Mesenchymal stem cell (in vitro differentiated cells and primary cell): ENCODE measurements at regions not wholly inside any gene's neighbourhood (a gene's known extent, or its start where the extent isn't known, plus 50 kb on each side); places are given as distances from the start of the nearest gene placed in this dataset.

Experiments used
- DNase-seq: peaks from one replicate; pipeline ENCODE4 v3.0.0-alpha.2; 2013
- H2AFZ ChIP-seq: one replicate; pipeline ENCODE4 v1.6.1; 2013; ENCODE audit warnings: low read depth, mild to moderate bottlenecking, control low read depth, inconsistent platforms, low read length, moderate library complexity
- H2AK5ac ChIP-seq: 2 replicates; pipeline ENCODE4 v1.6.1; 2013; ENCODE audit warnings: low read length, moderate library complexity, mild to moderate bottlenecking, inconsistent platforms; ENCODE audit not compliant: severe bottlenecking
- H2BK120ac ChIP-seq: one replicate; pipeline ENCODE4 v1.6.1; 2013; ENCODE audit warnings: low read depth, mild to moderate bottlenecking, inconsistent platforms, low read length, moderate library complexity
- H2BK12ac ChIP-seq, 2 experiments: one replicate each; pipeline ENCODE4 v1.6.1; 2013; ENCODE audit warnings: inconsistent platforms in 2 of 2, low read length in 2 of 2, mild to moderate bottlenecking in 2 of 2, moderate library complexity in 2 of 2, control low read depth in 1 of 2
- H2BK15ac ChIP-seq: one replicate; pipeline ENCODE4 v1.6.1; 2013; ENCODE audit warnings: mild to moderate bottlenecking, low read depth, inconsistent platforms; ENCODE audit not compliant: poor library complexity, severe bottlenecking
- H2BK5ac ChIP-seq: 2 replicates; pipeline ENCODE4 v1.6.1; 2013; ENCODE audit warnings: low read depth, mild to moderate bottlenecking, low read length, control low read depth, inconsistent platforms; ENCODE audit not compliant: poor library complexity, severe bottlenecking
- H3K14ac ChIP-seq, 2 experiments: one replicate each; pipeline ENCODE4 v1.6.1; 2013; ENCODE audit warnings: inconsistent platforms in 2 of 2, low read length in 2 of 2, control low read depth in 1 of 2, mild to moderate bottlenecking in 1 of 2, moderate library complexity in 1 of 2
- H3K18ac ChIP-seq, 2 experiments: one replicate each; pipeline ENCODE4 v1.6.1; 2013; ENCODE audit warnings: inconsistent platforms in 2 of 2, low read length in 2 of 2, control low read depth in 1 of 2, low read depth in 1 of 2, mild to moderate bottlenecking in 1 of 2
- H3K23ac ChIP-seq, 2 experiments: one replicate each; pipeline ENCODE4 v1.6.1; 2013; ENCODE audit warnings: inconsistent platforms in 2 of 2, low read length in 2 of 2, mild to moderate bottlenecking in 2 of 2, moderate library complexity in 2 of 2, control low read depth in 1 of 2
- H3K27ac ChIP-seq: 2 replicates; pipeline ENCODE4 v1.5.1; 2013; ENCODE audit warnings: mild to moderate bottlenecking, moderate library complexity, low read length, control low read depth, inconsistent platforms; ENCODE audit not compliant: poor library complexity, severe bottlenecking
- H3K27me3 ChIP-seq, 2 experiments: 2 replicates each; pipeline versions ENCODE4 v1.6.1 to v1.7.0; 2013; ENCODE audit warnings: low read length in 2 of 2, mild to moderate bottlenecking in 2 of 2, moderate library complexity in 2 of 2, control low read depth in 1 of 2, inconsistent platforms in 1 of 2; ENCODE audit not compliant: control insufficient read depth in 1 of 2, insufficient read depth in 1 of 2
- H3K36me3 ChIP-seq, 2 experiments: 2 replicates each; pipeline versions ENCODE4 v1.6.1 to v1.7.0; 2013; ENCODE audit warnings: low read length in 2 of 2, control low read depth in 1 of 2, inconsistent platforms in 1 of 2, low read depth in 1 of 2, mild to moderate bottlenecking in 1 of 2; ENCODE audit not compliant: insufficient read depth in 2 of 2, control insufficient read depth in 1 of 2
- H3K4ac ChIP-seq, 2 experiments: one replicate each; pipeline ENCODE4 v1.6.1; 2013; ENCODE audit warnings: inconsistent platforms in 2 of 2, low read length in 2 of 2, mild to moderate bottlenecking in 2 of 2, moderate library complexity in 2 of 2, control low read depth in 1 of 2, low read depth in 1 of 2
- H3K4me1 ChIP-seq: 2 replicates; pipeline ENCODE4 v1.6.1; 2013; ENCODE audit warnings: low read depth, low read length, control low read depth; ENCODE audit not compliant: control insufficient read depth, insufficient read depth
- H3K4me2 ChIP-seq: 2 replicates; pipeline ENCODE4 v1.6.1; 2013; ENCODE audit warnings: low read length, mild to moderate bottlenecking, inconsistent platforms; ENCODE audit not compliant: poor library complexity, severe bottlenecking
- H3K4me3 ChIP-seq, 2 experiments: 2 replicates each; pipeline versions ENCODE4 v1.5.1 to v1.7.0; 2013; ENCODE audit warnings: low read length in 2 of 2, mild to moderate bottlenecking in 2 of 2, control low read depth in 1 of 2, low read depth in 1 of 2; ENCODE audit not compliant: insufficient read depth in 1 of 2
- H3K79me1 ChIP-seq: replicated peaks from 2 replicates; pipeline ENCODE4 v1.6.1; 2013; ENCODE audit warnings: mild to moderate bottlenecking, control low read depth, low read length, inconsistent platforms; ENCODE audit not compliant: poor library complexity, severe bottlenecking
- H3K9ac ChIP-seq: 2 replicates; pipeline ENCODE4 v1.7.0; 2013; ENCODE audit warnings: mild to moderate bottlenecking, low read length, moderate library complexity
- H3K9me3 ChIP-seq: 2 replicates; pipeline ENCODE4 v1.7.0; 2013; ENCODE audit warnings: mild to moderate bottlenecking, low read length; ENCODE audit not compliant: control insufficient read depth
- H4K8ac ChIP-seq: one replicate; pipeline ENCODE4 v1.6.1; 2013; ENCODE audit warnings: inconsistent platforms, mild to moderate bottlenecking, low read length, moderate library complexity
- H4K91ac ChIP-seq: one replicate; pipeline ENCODE4 v1.6.1; 2013; ENCODE audit warnings: mild to moderate bottlenecking, low read length, inconsistent platforms
- WGBS: methylation state at CpG from one replicate; pipeline ENCODE4 v1.1.7; 2013; ENCODE audit warnings: mixed read lengths; 5-methylcytosine and 5-hydroxymethylcytosine counted together

DNA sequence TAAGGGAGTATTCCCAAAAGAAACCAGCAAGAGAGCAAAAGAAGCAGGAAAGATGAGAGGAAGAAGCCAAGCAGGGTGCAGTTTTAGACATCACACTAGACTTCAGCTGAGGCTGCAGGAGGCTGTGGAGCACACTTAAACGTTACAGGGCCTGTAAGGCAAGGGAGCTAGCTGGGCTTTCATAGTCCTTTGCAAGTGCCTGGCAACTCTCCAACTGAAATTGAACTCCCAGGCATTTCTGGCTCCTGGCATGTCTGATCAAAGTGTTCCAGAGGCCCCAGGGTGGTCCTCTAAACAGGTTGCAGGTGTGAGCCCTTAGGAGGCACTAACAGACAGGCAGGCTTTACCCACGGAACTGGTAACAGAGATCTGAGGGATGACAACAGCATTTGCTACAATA, 750.2 kb downstream of the XPNPEP1 start:
- no peak overlapping the region for H2BK12ac ChIP-seq
- no peak for DNase-seq
- no peaks in the 10 kb centered on the region for H3K79me1 ChIP-seq
- H3K36me3 ChIP-seq: no peaks in the 10 kb centered on the region
- H3K14ac ChIP-seq: no peak overlapping the region
- H2AK5ac ChIP-seq: no peak overlapping the region
- no peak overlapping the region for H2BK5ac ChIP-seq
- H3K4me1 ChIP-seq: no peaks in the 10 kb centered on the region
- H2BK15ac ChIP-seq: no peak overlapping the region
- H3K4ac ChIP-seq: no peak overlapping the region
- H4K8ac ChIP-seq: no peak overlapping the region
- WGBS: 78% methylated on average over 2 of the region's 2 CpGs
- no peak overlapping the region for H3K23ac ChIP-seq
- H3K27me3 ChIP-seq: no peaks in the 10 kb centered on the region
- no peak overlapping the region for H3K18ac ChIP-seq
- no peak overlapping the region for H4K91ac ChIP-seq
- no peak overlapping the region for H3K27ac ChIP-seq
- H3K9me3 ChIP-seq: peaks cover 3% of the 10 kb centered on the region
- no peak overlapping the region for H2BK120ac ChIP-seq
- no peak overlapping the region for H3K4me2 ChIP-seq
- no peak overlapping the region for H3K4me3 ChIP-seq
- H3K9ac ChIP-seq: no peak overlapping the region
- H2AFZ ChIP-seq: no peak overlapping the region

GRCh38 chr10:109166935-109167334, 756.4 kb downstream of the XPNPEP1 start:
- no peak overlapping the region for H3K23ac ChIP-seq
- H3K79me1 ChIP-seq: no peaks in the 10 kb centered on the region
- peak; percentile 13 for DNase-seq
- no peaks in the 10 kb centered on the region for H3K4me1 ChIP-seq
- no peak overlapping the region for H4K91ac ChIP-seq
- no peak overlapping the region for H4K8ac ChIP-seq
- no peak overlapping the region for H2BK15ac ChIP-seq
- H3K18ac ChIP-seq: no peak overlapping the region
- peaks cover 3% of the 10 kb centered on the region for H3K9me3 ChIP-seq
- H3K4me2 ChIP-seq: no peak overlapping the region
- H3K9ac ChIP-seq: no peak overlapping the region
- H3K4me3 ChIP-seq: no peak overlapping the region
- no peak overlapping the region for H2BK5ac ChIP-seq
- H2BK12ac ChIP-seq: no peak overlapping the region
- H3K14ac ChIP-seq: no peak overlapping the region
- no peaks in the 10 kb centered on the region for H3K36me3 ChIP-seq
- H3K4ac ChIP-seq: no peak overlapping the region
- H2AK5ac ChIP-seq: no peak overlapping the region
- no peak overlapping the region for H2BK120ac ChIP-seq
- H3K27ac ChIP-seq: no peak overlapping the region
- no peak overlapping the region for H2AFZ ChIP-seq
- no peaks in the 10 kb centered on the region for H3K27me3 ChIP-seq

DNA sequence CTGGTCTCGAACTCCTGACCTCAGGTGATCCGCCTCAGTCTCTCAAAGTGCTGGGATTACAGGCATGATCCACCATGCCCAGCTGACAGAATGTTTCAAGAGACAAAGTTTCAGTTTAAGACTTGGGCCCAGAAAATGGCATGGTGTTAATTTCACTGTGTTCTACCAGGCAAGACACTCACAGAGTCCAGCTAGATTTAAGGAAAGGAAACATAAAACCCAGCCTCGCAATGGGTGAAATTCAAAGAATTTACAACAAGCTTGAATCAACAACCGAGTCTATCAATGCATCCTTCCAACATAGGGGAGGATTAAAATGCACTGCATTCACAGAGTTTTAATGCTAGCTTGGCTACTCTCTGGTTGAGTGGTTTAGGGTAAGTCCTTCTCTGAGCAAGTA, 764.0 kb downstream of the XPNPEP1 start:
- Histone ChIP-seq H2BK5ac (no peak overlapping the region), H2BK15ac (no peak overlapping the region), H3K9ac (no peak overlapping the region), H3K27ac (no peak overlapping the region), H3K4me1 (no peaks in the 10 kb centered on the region), H3K27me3 (no peaks in the 10 kb centered on the region), H3K14ac (no peak overlapping the region), H3K36me3 (no peaks in the 10 kb centered on the region), H3K18ac (no peak overlapping the region), H2BK120ac (no peak overlapping the region), H3K9me3 (no peaks in the 10 kb centered on the region), H3K79me1 (no peaks in the 10 kb centered on the region), H2BK12ac (no peak overlapping the region), H3K23ac (no peak overlapping the region), H4K91ac (no peak overlapping the region), H3K4me3 (no peak overlapping the region), H2AFZ (no peak overlapping the region), H2AK5ac (no peak overlapping the region), H3K4ac (no peak overlapping the region), H4K8ac (no peak overlapping the region), H3K4me2 (no peak overlapping the region)
- no peak for DNase-seq
- WGBS: 94% methylated on average over 3 of the region's 4 CpGs

DNA sequence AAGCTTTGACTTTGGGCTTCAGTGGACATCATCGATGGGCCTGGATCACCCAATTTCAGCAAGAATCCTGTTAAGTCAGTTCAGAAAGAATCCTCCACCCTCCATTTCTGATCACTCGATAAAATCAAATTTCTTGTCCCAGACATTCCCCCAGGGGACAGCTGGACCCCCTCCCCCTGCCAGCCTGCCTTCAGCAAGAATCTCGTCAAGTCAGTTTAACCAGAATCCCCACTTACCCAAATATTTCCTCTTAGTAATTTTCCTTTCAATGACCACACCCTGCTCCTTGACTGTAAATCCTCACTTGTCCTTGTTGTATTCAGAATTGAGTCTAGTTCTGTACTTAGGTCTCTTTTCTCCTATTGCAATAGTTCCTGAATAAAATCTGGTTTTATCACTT, 766.9 kb downstream of the XPNPEP1 start:
- Histone ChIP-seq H2AK5ac (no peak overlapping the region), H3K4me3 (no peak overlapping the region), H3K18ac (no peak overlapping the region), H2BK12ac (no peak overlapping the region), H3K36me3 (no peaks in the 10 kb centered on the region), H3K4me2 (no peak overlapping the region), H3K9ac (no peak overlapping the region), H3K14ac (no peak overlapping the region), H3K4ac (no peak overlapping the region), H2AFZ (no peak overlapping the region), H3K23ac (no peak overlapping the region), H4K8ac (no peak overlapping the region), H3K79me1 (no peaks in the 10 kb centered on the region), H2BK15ac (no peak overlapping the region), H3K9me3 (peaks cover 7% of the 10 kb centered on the region), H3K27ac (no peak overlapping the region), H2BK5ac (no peak overlapping the region), H3K27me3 (no peaks in the 10 kb centered on the region), H4K91ac (no peak overlapping the region), H2BK120ac (no peak overlapping the region), H3K4me1 (no peaks in the 10 kb centered on the region)
- no peak for DNase-seq
- 97% methylated on average over 3 of the region's 3 CpGs for WGBS
